H9 (cell line): ENCODE measurements at regions not wholly inside any gene's neighbourhood (a gene's known extent, or its start where the extent isn't known, plus 50 kb on each side); places are given as distances from the start of the nearest gene placed in this dataset.

Experiments
- DNase-seq: peaks from one replicate; pipeline ENCODE4 v3.0.0-alpha.2; 2017
- H2AFZ ChIP-seq: one replicate; pipeline ENCODE4 v1.6.1; 2013; ENCODE audit warnings: mild to moderate bottlenecking, low read length, control low read depth, moderate library complexity
- H2AK5ac ChIP-seq: 2 replicates; pipeline ENCODE4 v1.6.1; 2013; ENCODE audit warnings: low read length, control low read depth, mixed read lengths; ENCODE audit not compliant: insufficient read length
- H2BK120ac ChIP-seq: one replicate; pipeline ENCODE4 v1.6.1; 2013; ENCODE audit warnings: low read depth, mild to moderate bottlenecking, low read length, control low read depth, inconsistent platforms; ENCODE audit not compliant: poor library complexity, severe bottlenecking
- H2BK12ac ChIP-seq: 2 replicates; pipeline ENCODE4 v1.6.1; 2013; ENCODE audit warnings: low read length, control low read depth, mixed read lengths, low read depth; ENCODE audit not compliant: insufficient read length
- H2BK15ac ChIP-seq: 2 replicates; pipeline ENCODE4 v1.6.1; 2013; ENCODE audit warnings: low read depth, low read length, control low read depth
- H2BK20ac ChIP-seq: one replicate; pipeline ENCODE4 v1.6.1; 2013; ENCODE audit warnings: low read depth, mild to moderate bottlenecking, low read length, control low read depth, inconsistent platforms; ENCODE audit not compliant: poor library complexity, severe bottlenecking
- H2BK5ac ChIP-seq: 2 replicates; pipeline ENCODE4 v1.6.1; 2013; ENCODE audit warnings: low read length, control low read depth, mixed read lengths; ENCODE audit not compliant: insufficient read length
- H3K14ac ChIP-seq: 2 replicates; pipeline ENCODE4 v1.6.1; 2013; ENCODE audit warnings: low read length, control low read depth; ENCODE audit not compliant: insufficient read depth
- H3K18ac ChIP-seq: 2 replicates; pipeline ENCODE4 v1.6.1; 2013; ENCODE audit warnings: low read depth, mild to moderate bottlenecking, mixed read lengths, low read length, control low read depth; ENCODE audit not compliant: insufficient read length
- H3K23ac ChIP-seq: 2 replicates; pipeline ENCODE4 v1.6.1; 2013; ENCODE audit warnings: low read length, control low read depth, mixed read lengths, low read depth; ENCODE audit not compliant: insufficient read length
- H3K23me2 ChIP-seq: 2 replicates; pipeline ENCODE4 v1.6.1; 2013; ENCODE audit warnings: low read depth, mild to moderate bottlenecking, mixed read lengths, low read length, control low read depth; ENCODE audit not compliant: insufficient read length, poor library complexity, severe bottlenecking
- H3K27ac ChIP-seq: 2 replicates; pipeline ENCODE4 v1.5.1; 2013; ENCODE audit warnings: low read length, control low read depth, mixed read lengths, low read depth; ENCODE audit not compliant: insufficient read length
- H3K27me3 ChIP-seq: 2 replicates; pipeline ENCODE4 v1.6.1; 2013; ENCODE audit warnings: low read length, control low read depth, inconsistent platforms; ENCODE audit not compliant: insufficient read depth
- H3K4ac ChIP-seq: 2 replicates; pipeline ENCODE4 v1.6.1; 2013; ENCODE audit warnings: low read depth, mild to moderate bottlenecking, control low read depth, inconsistent platforms, low read length, moderate library complexity
- H3K4me1 ChIP-seq: 2 replicates; pipeline ENCODE4 v1.6.1; 2013; ENCODE audit warnings: low read length, control low read depth, inconsistent platforms; ENCODE audit not compliant: insufficient read depth
- H3K4me2 ChIP-seq: 2 replicates; pipeline ENCODE4 v1.6.1; 2013; ENCODE audit warnings: low read length, control low read depth, mixed read lengths; ENCODE audit not compliant: insufficient read length, insufficient read depth
- H3K56ac ChIP-seq: 2 replicates; pipeline ENCODE4 v1.6.1; 2013; ENCODE audit warnings: low read depth, mild to moderate bottlenecking, mixed read lengths, low read length, control low read depth; ENCODE audit not compliant: insufficient read length
- H3K79me1 ChIP-seq: 2 replicates; pipeline ENCODE4 v1.6.1; 2013; ENCODE audit warnings: low read depth, mild to moderate bottlenecking, moderate library complexity, low read length, control low read depth, inconsistent platforms; ENCODE audit not compliant: insufficient read depth, poor library complexity, severe bottlenecking
- H3K79me2 ChIP-seq: 2 replicates; pipeline ENCODE4 v1.6.1; 2013; ENCODE audit warnings: low read length, control low read depth, inconsistent platforms; ENCODE audit not compliant: insufficient read depth
- H3K9ac ChIP-seq: 2 replicates; pipeline ENCODE4 v1.6.1; 2013; ENCODE audit warnings: low read length, control low read depth, mixed read lengths; ENCODE audit not compliant: insufficient read length; ENCODE audit errors: extremely low read depth
- H3K9me3 ChIP-seq: one replicate; pipeline ENCODE4 v1.6.1; 2013; ENCODE audit warnings: low read depth, low read length, inconsistent platforms; ENCODE audit not compliant: control insufficient read depth
- H3T11ph ChIP-seq: one replicate; pipeline ENCODE4 v1.6.1; 2013; ENCODE audit warnings: mild to moderate bottlenecking, low read length, control low read depth, inconsistent platforms
- H4K20me1 ChIP-seq: one replicate; pipeline ENCODE4 v1.6.1; 2013; ENCODE audit not compliant: control insufficient read depth, insufficient read length, insufficient read depth
- H4K5ac ChIP-seq: 2 replicates; pipeline ENCODE4 v1.6.1; 2013; ENCODE audit warnings: low read depth, mild to moderate bottlenecking, mixed read lengths, low read length, control low read depth; ENCODE audit not compliant: insufficient read length
- H4K8ac ChIP-seq: replicated peaks from 2 replicates; pipeline ENCODE4 v1.6.1; 2013; ENCODE audit warnings: low read length, control low read depth, mixed read lengths, low read depth; ENCODE audit not compliant: insufficient read length
- H4K91ac ChIP-seq: 2 replicates; pipeline ENCODE4 v1.6.1; 2013; ENCODE audit warnings: low read depth, mild to moderate bottlenecking, moderate library complexity, mixed read lengths, low read length, control low read depth; ENCODE audit not compliant: insufficient read length
- H3K27ac Mint-ChIP-seq, 3 experiments: 2 replicates in 2 of 3; 3 replicates in 1 of 3; pipeline ENCODE4 v1.8.0; 2020 to 2021; ENCODE audit warnings: mixed read lengths in 3 of 3, mild to moderate bottlenecking in 1 of 3, moderate library complexity in 1 of 3
- H3K27me3 Mint-ChIP-seq: 2 replicates; pipeline ENCODE4 v1.8.0; 2021; ENCODE audit warnings: low read depth, mild to moderate bottlenecking, moderate library complexity, mixed read lengths
- H3K36me3 Mint-ChIP-seq, 3 experiments: 2 replicates in 2 of 3; 3 replicates in 1 of 3; pipeline ENCODE4 v1.8.0; 2020 to 2021; ENCODE audit warnings: low read depth in 3 of 3, mixed read lengths in 3 of 3; ENCODE audit not compliant: insufficient read depth in 1 of 3
- H3K4me1 Mint-ChIP-seq, 2 experiments: 2 replicates each; pipeline ENCODE4 v1.8.0; 2020; ENCODE audit warnings: mixed read lengths in 2 of 2
- H3K4me3 Mint-ChIP-seq, 2 experiments: 2 replicates in 1 of 2; 3 replicates in 1 of 2; pipeline ENCODE4 v1.8.0; 2020 to 2021; ENCODE audit warnings: mild to moderate bottlenecking in 2 of 2, mixed read lengths in 2 of 2, moderate library complexity in 1 of 2
- H3K9me3 Mint-ChIP-seq, 2 experiments: 2 replicates in 1 of 2; 3 replicates in 1 of 2; pipeline ENCODE4 v1.8.0; 2020; ENCODE audit warnings: mild to moderate bottlenecking in 2 of 2, mixed read lengths in 2 of 2, moderate library complexity in 1 of 2
- CTCF ChIP-seq: fragments of 200-600 bp; sonication (generic); conservative IDR thresholded peaks from 3 replicates; pipeline ENCODE4 v1.8.0; 2021; ENCODE audit warnings: antibody characterized with exemption, mild to moderate bottlenecking
- WGBS: extraction: QIAGEN DNeasy Blood & Tissue Kit; methylation state at CpG from one replicate; pipeline ENCODE4 v1.1.7; 2013; ENCODE audit warnings: missing lambda C conversion rate, low lambda C conversion rate, mixed read lengths; ENCODE audit not compliant: insufficient read length; ENCODE audit errors: extremely low coverage; 5-methylcytosine and 5-hydroxymethylcytosine counted together

- Histone ChIP-seq H3K4me2 (no peak overlapping the region), H3K9me3 (no peaks in the 10 kb centered on the region), H2AFZ (no peak overlapping the region), H3K4ac (no peak overlapping the region), H3K79me2 (no peaks in the 10 kb centered on the region), H4K91ac (no peak overlapping the region), H4K8ac (no peak overlapping the region), H4K5ac (no peak overlapping the region), H2AK5ac (no peak overlapping the region), H4K20me1 (no peaks in the 10 kb centered on the region), H2BK12ac (no peak overlapping the region), H2BK15ac (no peak overlapping the region), H3K27me3 (no peaks in the 10 kb centered on the region), H3K23ac (no peak overlapping the region), H2BK120ac (no peak overlapping the region), H3K9ac (no peak overlapping the region), H3T11ph (no peak overlapping the region), H3K56ac (no peak overlapping the region), H3K18ac (no peak overlapping the region), H3K27ac (no peak overlapping the region), H3K14ac (no peak overlapping the region), H3K4me1 (no peaks in the 10 kb centered on the region), H2BK20ac (no peak overlapping the region), H3K23me2 (no peaks in the 10 kb centered on the region), H3K79me1 (no peaks in the 10 kb centered on the region), H2BK5ac (no peak overlapping the region)
- H3K27ac Mint-ChIP-seq = no peak overlapping the region
- H3K36me3 Mint-ChIP-seq = peaks cover 0 to 2% (median 0%) of the 10 kb centered on the region in 3 experiments; a peak in 2 of 7 replicates
- H3K27me3 Mint-ChIP-seq = no peaks in the 10 kb centered on the region
- DNase-seq = no peak
- no peak overlapping the region for H3K4me3 Mint-ChIP-seq
- peaks cover 6 to 9% of the 10 kb centered on the region in 2 experiments for H3K4me1 Mint-ChIP-seq
- 0 out of 3 replicates have a peak, but pooled peaks have one; percentile 14 for TF ChIP-seq CTCF
- peaks cover 2 to 3% of the 10 kb centered on the region in 2 experiments; a peak in 2 of 5 replicates for H3K9me3 Mint-ChIP-seq
- no CpG with 5 or more reads among the region's 1 CpG for WGBS
These were observed 361.2 kb downstream of the ATP23 start for GRCh38 chr12:58302487-58303011.
